Natural killer cell (primary cell): ENCODE measurements at regions not wholly inside any gene's neighbourhood (a gene's known extent, or its start where the extent isn't known, plus 50 kb on each side); places are given as distances from the start of the nearest gene placed in this dataset.

ENCODE experiments used
- ATAC-seq, 3 donors: fragments of 150-1000 bp in 2 of 3; fragments of 200-7000 bp in 1 of 3; cut with Tn5 transposase; 1 replicate in 1 of 3; 2 replicates in 2 of 3; pipeline ENCODE4 v1.10.0; 2021; ENCODE audit warnings: mild to moderate bottlenecking in 2 of 3, moderate library complexity in 2 of 3
- DNase-seq, 2 donors: peaks; one replicate each; pipeline versions ENCODE4 v3.0.0 to v3.0.0-alpha.2; 2013 to 2021; ENCODE audit warnings: mixed read lengths in 1 of 2
- H3K27ac ChIP-seq: one replicate; pipeline ENCODE4 v1.5.1; 2013; ENCODE audit warnings: mild to moderate bottlenecking, low read length
- H3K27me3 ChIP-seq: one replicate; pipeline ENCODE4 v1.6.1; 2013; ENCODE audit warnings: low read length; ENCODE audit not compliant: control insufficient read depth, insufficient read depth
- H3K36me3 ChIP-seq: one replicate; pipeline ENCODE4 v1.6.1; 2013; ENCODE audit warnings: low read length; ENCODE audit not compliant: control insufficient read depth, insufficient read depth
- H3K4me1 ChIP-seq: one replicate; pipeline ENCODE4 v1.6.1; 2013; ENCODE audit warnings: low read length; ENCODE audit not compliant: control insufficient read depth, insufficient read depth
- H3K4me3 ChIP-seq: one replicate; pipeline ENCODE4 v1.5.1; 2013; ENCODE audit warnings: low read length
- H3K9me3 ChIP-seq: one replicate; pipeline ENCODE4 v1.6.1; 2013; ENCODE audit warnings: low read length; ENCODE audit not compliant: control insufficient read depth, insufficient read depth
- H3K27ac Mint-ChIP-seq, 2 donors: one replicate each; pipeline ENCODE4 v1.8.0; 2022; ENCODE audit warnings: mild to moderate bottlenecking in 2 of 2, mixed read lengths in 2 of 2, moderate library complexity in 1 of 2
- H3K27me3 Mint-ChIP-seq, 2 donors: one replicate each; pipeline ENCODE4 v1.8.0; 2022; ENCODE audit warnings: low read depth in 2 of 2, mixed read lengths in 2 of 2
- H3K36me3 Mint-ChIP-seq: one replicate; pipeline ENCODE4 v1.8.0; 2022; ENCODE audit warnings: mixed read lengths
- H3K4me1 Mint-ChIP-seq, 2 donors: one replicate each; pipeline ENCODE4 v1.8.0; 2022; ENCODE audit warnings: mixed read lengths in 2 of 2
- H3K4me3 Mint-ChIP-seq: one replicate; pipeline ENCODE4 v1.8.0; 2022; ENCODE audit warnings: mild to moderate bottlenecking, moderate library complexity, mixed read lengths
- H3K9me3 Mint-ChIP-seq, 2 donors: one replicate each; pipeline ENCODE4 v1.8.0; 2022; ENCODE audit warnings: mixed read lengths in 2 of 2
- WGBS: methylation state at CpG from one replicate; pipeline ENCODE4 v1.1.7; 2013; ENCODE audit warnings: missing lambda C conversion rate; ENCODE audit not compliant: insufficient coverage; 5-methylcytosine and 5-hydroxymethylcytosine counted together
- intact Hi-C: fragments of 100-400 bp; cut with micrococcal nuclease; formaldehyde crosslinking; loops from one replicate; pipeline ENCODE4 v1.14.2; 2022
- TF ChIP-seq, protein P1 (sequence below): fragments of 200-600 bp; IDR thresholded peaks from one replicate; pipeline ENCODE4 v1.8.0; 2022; ENCODE audit warnings: antibody characterized with exemption

DNA sequence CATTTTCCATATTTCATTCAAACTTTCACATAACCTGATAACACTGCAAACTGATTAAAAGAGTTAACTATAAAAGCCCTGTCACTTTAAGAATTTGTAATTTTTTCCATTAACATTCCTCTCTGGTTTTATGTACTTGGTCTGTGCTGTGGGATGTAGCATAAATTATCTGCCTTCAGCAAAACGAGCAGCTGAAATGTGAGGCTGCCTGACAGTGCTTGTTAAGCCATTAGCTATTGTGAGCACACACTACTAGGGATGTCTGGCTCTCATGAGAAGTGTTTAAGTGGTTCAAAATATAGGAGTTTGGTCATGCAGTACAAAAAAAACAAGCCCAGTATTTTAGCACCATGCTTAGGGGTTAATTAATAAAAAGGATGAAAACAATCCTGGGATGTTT is 63.0 kb downstream of the HOXA1 start:
- no peaks in the 10 kb centered on the region for H3K27me3 Mint-ChIP-seq
- H3K4me3 Mint-ChIP-seq: no peak overlapping the region
- H3K27me3 ChIP-seq: no peaks in the 10 kb centered on the region
- DNase-seq (no peak), ATAC-seq (no peak)
- H3K9me3 ChIP-seq: no peaks in the 10 kb centered on the region
- no peaks in the 10 kb centered on the region for H3K4me1 ChIP-seq
- TF ChIP-seq, protein P1, sequence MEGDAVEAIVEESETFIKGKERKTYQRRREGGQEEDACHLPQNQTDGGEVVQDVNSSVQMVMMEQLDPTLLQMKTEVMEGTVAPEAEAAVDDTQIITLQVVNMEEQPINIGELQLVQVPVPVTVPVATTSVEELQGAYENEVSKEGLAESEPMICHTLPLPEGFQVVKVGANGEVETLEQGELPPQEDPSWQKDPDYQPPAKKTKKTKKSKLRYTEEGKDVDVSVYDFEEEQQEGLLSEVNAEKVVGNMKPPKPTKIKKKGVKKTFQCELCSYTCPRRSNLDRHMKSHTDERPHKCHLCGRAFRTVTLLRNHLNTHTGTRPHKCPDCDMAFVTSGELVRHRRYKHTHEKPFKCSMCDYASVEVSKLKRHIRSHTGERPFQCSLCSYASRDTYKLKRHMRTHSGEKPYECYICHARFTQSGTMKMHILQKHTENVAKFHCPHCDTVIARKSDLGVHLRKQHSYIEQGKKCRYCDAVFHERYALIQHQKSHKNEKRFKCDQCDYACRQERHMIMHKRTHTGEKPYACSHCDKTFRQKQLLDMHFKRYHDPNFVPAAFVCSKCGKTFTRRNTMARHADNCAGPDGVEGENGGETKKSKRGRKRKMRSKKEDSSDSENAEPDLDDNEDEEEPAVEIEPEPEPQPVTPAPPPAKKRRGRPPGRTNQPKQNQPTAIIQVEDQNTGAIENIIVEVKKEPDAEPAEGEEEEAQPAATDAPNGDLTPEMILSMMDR: no peak
- no peaks in the 10 kb centered on the region for H3K36me3 ChIP-seq
- no peaks in the 10 kb centered on the region for H3K9me3 Mint-ChIP-seq
- no peaks in the 10 kb centered on the region for H3K36me3 Mint-ChIP-seq
- WGBS: 67% methylated on average over 1 of the region's 1 CpG
- H3K4me3 ChIP-seq: no peak overlapping the region
- intact Hi-C loops: no loop called here
- H3K27ac Mint-ChIP-seq: peak overlapping the region in 1 of 2 donors; percentile 73
- H3K27ac ChIP-seq: no peak overlapping the region
- H3K4me1 Mint-ChIP-seq: peaks cover 17 to 22% of the 10 kb centered on the region in 2 donors

DNA sequence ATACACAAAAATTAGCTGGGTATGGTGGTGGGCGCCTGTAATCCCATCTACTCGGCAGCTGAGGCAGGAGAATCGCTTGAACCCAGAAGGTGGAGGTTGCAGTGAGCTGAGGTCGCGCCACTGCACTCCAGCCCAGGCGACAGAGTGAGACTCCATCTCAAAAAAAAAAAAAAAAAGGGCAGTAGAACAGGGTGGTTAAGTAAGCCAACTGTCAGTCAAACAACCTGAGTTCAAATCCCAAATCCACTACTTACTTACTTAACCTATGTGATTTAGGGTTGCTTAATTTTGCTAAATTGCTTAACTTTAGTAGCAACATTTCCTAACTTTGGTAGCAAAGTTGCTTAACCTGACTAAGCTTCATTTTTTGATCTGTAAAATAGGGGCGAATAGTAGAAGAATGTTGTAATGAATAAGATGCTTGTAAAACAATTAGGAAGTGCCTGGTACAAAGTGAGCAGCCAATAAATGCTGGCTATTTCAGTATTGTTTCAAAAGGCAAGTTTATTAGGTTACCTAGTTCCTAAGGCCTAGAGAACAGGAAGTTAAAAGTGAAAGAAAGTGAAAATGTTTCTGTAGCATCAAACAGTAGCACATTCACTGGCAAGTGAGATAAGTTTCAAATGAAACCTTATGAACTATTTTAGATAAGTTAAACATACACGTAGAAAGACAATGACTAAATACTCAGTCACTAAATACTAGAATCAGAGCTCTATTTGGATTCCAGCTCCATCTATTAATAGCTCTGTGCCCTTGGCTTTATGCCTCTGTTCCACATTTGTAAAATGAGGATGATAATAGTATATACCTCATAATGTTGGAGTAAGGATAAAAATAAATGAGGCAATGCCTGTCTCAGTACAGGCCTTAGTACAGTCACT is 64.3 kb downstream of the HOXA1 start:
- Mint-ChIP-seq H3K27ac (peak overlapping the region; percentile 73 to 79), H3K4me1 (peaks cover 17 to 22% of the 10 kb centered on the region in 2 donors), H3K27me3 (no peaks in the 10 kb centered on the region), H3K9me3 (no peaks in the 10 kb centered on the region), H3K4me3 (peak overlapping the region; percentile 17), H3K36me3 (no peaks in the 10 kb centered on the region)
- intact Hi-C loops: no loop called here
- ATAC-seq (peak in 2 of 3 donors; percentile 62 to 70), DNase-seq (peak in 1 of 2 donors; percentile 35)
- Histone ChIP-seq H3K27me3 (no peaks in the 10 kb centered on the region), H3K36me3 (no peaks in the 10 kb centered on the region), H3K9me3 (no peaks in the 10 kb centered on the region), H3K4me3 (no peak overlapping the region), H3K27ac (peak overlapping the region; percentile 63), H3K4me1 (no peaks in the 10 kb centered on the region)
- WGBS: 88% methylated on average over 5 of the region's 8 CpGs
- TF ChIP-seq, protein P1: no peak

DNA sequence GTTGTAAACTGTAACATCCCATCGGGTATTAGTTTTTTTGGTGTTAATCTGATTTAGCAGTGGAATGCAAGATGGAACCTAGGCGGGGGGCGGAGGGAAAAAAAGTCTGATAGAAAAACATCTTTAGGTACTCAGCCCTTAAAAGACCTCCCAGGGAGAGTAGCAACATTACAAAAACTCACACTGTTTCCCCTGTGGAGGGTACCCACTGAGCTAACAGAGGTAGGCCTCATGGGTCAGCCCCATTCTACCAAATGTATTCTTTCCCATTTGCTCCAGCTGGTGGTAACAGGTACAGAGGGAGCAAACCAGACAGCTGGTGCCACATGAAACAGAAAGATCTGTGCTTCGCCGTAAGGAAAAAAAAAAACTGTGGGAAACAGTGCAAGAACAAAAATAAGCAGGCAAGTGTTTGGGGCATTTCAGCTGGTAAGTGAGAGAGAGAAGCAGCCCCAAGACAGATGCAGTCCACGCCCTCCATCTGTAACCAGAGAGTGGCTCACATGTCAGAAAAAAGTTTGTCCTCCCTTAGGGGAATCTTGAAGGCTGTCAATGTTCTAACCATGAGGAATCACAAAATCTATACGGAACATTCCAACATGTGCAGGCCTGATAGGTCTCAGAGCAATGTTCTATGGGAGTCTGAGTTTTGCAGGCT is 65.3 kb downstream of the HOXA1 start:
- no peaks in the 10 kb centered on the region for H3K36me3 ChIP-seq
- H3K4me1 Mint-ChIP-seq: peaks cover 17 to 22% of the 10 kb centered on the region in 2 donors

More for the DNA sequence above, 65.3 kb downstream of the HOXA1 start:
- Histone ChIP-seq H3K27me3 (no peaks in the 10 kb centered on the region), H3K4me3 (no peak overlapping the region), H3K4me1 (no peaks in the 10 kb centered on the region), H3K27ac (no peak overlapping the region), H3K9me3 (no peaks in the 10 kb centered on the region)
- 96% methylated on average over 6 of the region's 7 CpGs for WGBS
- no peak for DNase-seq
- Mint-ChIP-seq H3K9me3 (no peaks in the 10 kb centered on the region), H3K36me3 (no peaks in the 10 kb centered on the region), H3K4me3 (no peak overlapping the region), H3K27me3 (no peaks in the 10 kb centered on the region), H3K27ac (peak overlapping the region; percentile 37 to 79)
- TF ChIP-seq, protein P1: no peak
- ATAC-seq: no peak
- intact Hi-C loops: no loop called here
